Ascending aorta (tissue), 2 donors: ENCODE measurements at regions not wholly inside any gene's neighbourhood (a gene's known extent, or its start where the extent isn't known, plus 50 kb on each side); places are given as distances from the start of the nearest gene placed in this dataset.
A peak's percentile ranks its signal among the peaks of the same experiment; 100 is the strongest.

ENCODE experiments used
- DNase-seq, 2 donors: peaks; one replicate each; pipeline ENCODE4 v3.0.0-alpha.2; 2019; ENCODE audit warnings: low spot score in 2 of 2
- H3K27ac ChIP-seq, 2 donors: fragments of 200-600 bp; sonication (generic); one replicate each; pipeline ENCODE4 v1.5.1; 2016 to 2017; ENCODE audit warnings: mild to moderate bottlenecking in 1 of 2
- H3K27me3 ChIP-seq: fragments of 200-600 bp; sonication (generic); one replicate; pipeline ENCODE4 v1.5.1; 2017
- H3K36me3 ChIP-seq, 2 donors: fragments of 200-600 bp; sonication (generic); one replicate each; pipeline ENCODE4 v1.5.1; 2016
- H3K4me1 ChIP-seq, 2 donors: fragments of 200-600 bp; sonication (generic); one replicate each; pipeline ENCODE4 v1.5.1; 2016 to 2017; ENCODE audit warnings: mild to moderate bottlenecking in 1 of 2
- H3K4me3 ChIP-seq, 2 donors: fragments of 200-600 bp; sonication (generic); one replicate each; pipeline ENCODE4 v1.5.1; 2016 to 2017; ENCODE audit warnings: mild to moderate bottlenecking in 1 of 2
- H3K9me3 ChIP-seq, 2 donors: fragments of 200-600 bp; sonication (generic); one replicate each; pipeline ENCODE4 v1.5.1; 2016
- intact Hi-C: fragments of 100-400 bp; cut with DNase I; formaldehyde crosslinking; loops from one replicate; pipeline ENCODE4 v1.15.1; 2023
- TF ChIP-seq, protein P1 (sequence below), 3 experiments: fragments of 200-600 bp in 2 of 3; fragments of 450-650 bp in 1 of 3; sonication (generic) in 2 of 3; IDR thresholded peaks; one replicate each; pipeline ENCODE4 v1.5.1; 2016 to 2019; ENCODE audit warnings: antibody characterized with exemption in 3 of 3, mild to moderate bottlenecking in 1 of 3, moderate library complexity in 1 of 3

- H3K4me3 ChIP-seq, result no peak overlapping the region
- intact Hi-C loops, result no loop called here
These were observed 115.1 kb downstream of the NUFIP1 start for GRCh38 chr13:44874176-44874575.

GRCh38 chr13:44873461-44873860 is 115.8 kb downstream of the NUFIP1 start:
- Histone ChIP-seq H3K4me1 (peaks cover 0 to 3% of the 10 kb centered on the region in 2 donors), H3K9me3 (no peaks in the 10 kb centered on the region), H3K27ac (no peak overlapping the region), H3K36me3 (no peaks in the 10 kb centered on the region), H3K27me3 (no peaks in the 10 kb centered on the region), H3K4me3 (no peak overlapping the region)
- peak in 1 of 2 donors; percentile 38 for DNase-seq
- TF ChIP-seq, protein P1, sequence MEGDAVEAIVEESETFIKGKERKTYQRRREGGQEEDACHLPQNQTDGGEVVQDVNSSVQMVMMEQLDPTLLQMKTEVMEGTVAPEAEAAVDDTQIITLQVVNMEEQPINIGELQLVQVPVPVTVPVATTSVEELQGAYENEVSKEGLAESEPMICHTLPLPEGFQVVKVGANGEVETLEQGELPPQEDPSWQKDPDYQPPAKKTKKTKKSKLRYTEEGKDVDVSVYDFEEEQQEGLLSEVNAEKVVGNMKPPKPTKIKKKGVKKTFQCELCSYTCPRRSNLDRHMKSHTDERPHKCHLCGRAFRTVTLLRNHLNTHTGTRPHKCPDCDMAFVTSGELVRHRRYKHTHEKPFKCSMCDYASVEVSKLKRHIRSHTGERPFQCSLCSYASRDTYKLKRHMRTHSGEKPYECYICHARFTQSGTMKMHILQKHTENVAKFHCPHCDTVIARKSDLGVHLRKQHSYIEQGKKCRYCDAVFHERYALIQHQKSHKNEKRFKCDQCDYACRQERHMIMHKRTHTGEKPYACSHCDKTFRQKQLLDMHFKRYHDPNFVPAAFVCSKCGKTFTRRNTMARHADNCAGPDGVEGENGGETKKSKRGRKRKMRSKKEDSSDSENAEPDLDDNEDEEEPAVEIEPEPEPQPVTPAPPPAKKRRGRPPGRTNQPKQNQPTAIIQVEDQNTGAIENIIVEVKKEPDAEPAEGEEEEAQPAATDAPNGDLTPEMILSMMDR (IDR thresholded peaks at IDR 0.05), result no peak
- intact Hi-C loops, result no loop called here

More at GRCh38 chr13:44874176-44874575, 115.1 kb downstream of the NUFIP1 start:
- DNase-seq, result peak in 1 of 2 donors; percentile 58
- no peaks in the 10 kb centered on the region for H3K9me3 ChIP-seq
- H3K36me3 ChIP-seq, result no peaks in the 10 kb centered on the region
- no peak overlapping the region for H3K27ac ChIP-seq
- H3K4me1 ChIP-seq, result peaks cover 0 to 3% of the 10 kb centered on the region in 2 donors
- TF ChIP-seq, protein P1 (IDR thresholded peaks at IDR 0.05), result no peak
- no peaks in the 10 kb centered on the region for H3K27me3 ChIP-seq

GRCh38 chr13:44872751-44873150 is 116.5 kb downstream of the NUFIP1 start:
- H3K27me3 ChIP-seq, result no peaks in the 10 kb centered on the region
- H3K4me3 ChIP-seq, result no peak overlapping the region
- peak in 1 of 2 donors; percentile 28 for DNase-seq
- H3K9me3 ChIP-seq, result no peaks in the 10 kb centered on the region
- no peaks in the 10 kb centered on the region for H3K36me3 ChIP-seq
- H3K27ac ChIP-seq, result no peak overlapping the region
- intact Hi-C loops, result no loop called here
- H3K4me1 ChIP-seq, result peaks cover 0 to 3% of the 10 kb centered on the region in 2 donors
- TF ChIP-seq, protein P1 (IDR thresholded peaks at IDR 0.05), result no peak

- intact Hi-C loops, result no loop called here
- Histone ChIP-seq H3K27ac (no peak overlapping the region), H3K27me3 (no peaks in the 10 kb centered on the region), H3K4me1 (peaks cover 0 to 3% of the 10 kb centered on the region in 2 donors), H3K36me3 (no peaks in the 10 kb centered on the region), H3K4me3 (no peak overlapping the region), H3K9me3 (no peaks in the 10 kb centered on the region)
- TF ChIP-seq, protein P1 (IDR thresholded peaks at IDR 0.05), result no peak
- peak; percentile 25 to 60 for DNase-seq
These were observed 118.8 kb downstream of the NUFIP1 start for GRCh38 chr13:44870456-44870929.

- Histone ChIP-seq H3K9me3 (no peaks in the 10 kb centered on the region), H3K4me3 (no peak overlapping the region), H3K36me3 (no peaks in the 10 kb centered on the region), H3K27ac (no peak overlapping the region), H3K27me3 (no peaks in the 10 kb centered on the region), H3K4me1 (peaks cover 0 to 3% of the 10 kb centered on the region in 2 donors)
- intact Hi-C loops, result no loop called here
- TF ChIP-seq, protein P1 (IDR thresholded peaks at IDR 0.05), result no peak
- peak in 1 of 2 donors; percentile 40 for DNase-seq
These were observed 120.1 kb downstream of the NUFIP1 start for GRCh38 chr13:44869167-44869566.

DNA sequence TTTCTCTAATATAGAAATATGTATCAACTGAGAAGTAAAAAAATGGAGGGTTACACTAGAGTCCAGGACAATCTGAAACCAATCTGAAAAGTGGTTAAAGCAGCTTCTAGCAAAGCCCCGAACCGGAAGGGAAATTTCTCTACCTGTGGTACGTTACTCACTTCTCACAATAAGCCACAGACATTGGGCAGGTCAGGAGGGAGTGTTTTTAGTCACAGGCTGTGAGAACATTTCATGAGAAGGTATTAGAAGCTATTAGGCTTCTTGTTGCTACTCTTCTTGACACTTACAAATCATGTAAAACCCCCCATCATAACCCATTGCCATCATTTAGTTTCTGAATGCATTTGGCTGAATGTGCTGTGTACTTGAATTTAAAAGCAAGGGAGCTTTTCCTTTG is 120.9 kb downstream of the NUFIP1 start:
- Histone ChIP-seq H3K27me3 (no peaks in the 10 kb centered on the region), H3K36me3 (no peaks in the 10 kb centered on the region), H3K27ac (no peak overlapping the region), H3K4me3 (no peak overlapping the region), H3K9me3 (no peaks in the 10 kb centered on the region), H3K4me1 (peaks cover 0 to 3% of the 10 kb centered on the region in 2 donors)
- intact Hi-C loops, result no loop called here
- TF ChIP-seq, protein P1 (IDR thresholded peaks at IDR 0.05), result no peak
- peak in 1 of 2 donors; percentile 1 for DNase-seq
